B cell (primary cell): ENCODE measurements at regions not wholly inside any gene's neighbourhood (a gene's known extent, or its start where the extent isn't known, plus 50 kb on each side); places are given as distances from the start of the nearest gene placed in this dataset.
A peak's percentile ranks its signal among the peaks of the same experiment; 100 is the strongest.

Experiments
- ATAC-seq: fragments of 200-7000 bp; cut with Tn5 transposase; one replicate; pipeline ENCODE4 v1.10.0; 2021; ENCODE audit warnings: low read depth, mild to moderate bottlenecking, moderate number of reproducible peaks, moderate library complexity
- CTCF ChIA-PET: fragments of 350-600 bp; sonication (Branson Sonifier 250); formaldehyde crosslinking; loops from one replicate; lab custom pipeline; 2021; ENCODE audit warnings: antibody characterized with exemption, inconsistent platforms; lab: Charles Lee
- POLR2A ChIA-PET: fragments of 350-600 bp; sonication (Branson Sonifier 250); formaldehyde crosslinking; loops from one replicate; lab custom pipeline; 2021; ENCODE audit warnings: antibody characterized with exemption; lab: Charles Lee
- DNase-seq: peaks from one replicate; pipeline ENCODE4 v3.0.0; 2013
- H2AFZ ChIP-seq: 2 replicates; pipeline ENCODE4 v1.6.1; 2012; ENCODE audit warnings: mild to moderate bottlenecking, low read depth, low read length; ENCODE audit not compliant: insufficient read depth, poor library complexity, severe bottlenecking
- H3K27ac ChIP-seq, 2 donors: 1 replicate in 1 of 2; 2 replicates in 1 of 2; pipeline ENCODE4 v1.5.1; 2012 to 2013; ENCODE audit warnings: low read length in 2 of 2, mild to moderate bottlenecking in 2 of 2, moderate library complexity in 1 of 2
- H3K27me3 ChIP-seq, 4 experiments: fragments of 200-600 bp in 1 of 4; sonication (generic) in 1 of 4; replicated peaks in 1 of 4; 1 replicate in 2 of 4; 2 replicates in 2 of 4; pipeline versions ENCODE4 v1.6.1 to v1.7.0; 2013 to 2016; ENCODE audit warnings: low read length in 3 of 4, mild to moderate bottlenecking in 2 of 4, mixed read lengths in 1 of 4, moderate library complexity in 1 of 4; ENCODE audit not compliant: insufficient read depth in 4 of 4, control insufficient read depth in 3 of 4; ENCODE audit errors: control extremely low read depth in 1 of 4
- H3K36me3 ChIP-seq, 2 experiments: replicated peaks in 1 of 2; 1 replicate in 1 of 2; 2 replicates in 1 of 2; pipeline versions ENCODE4 v1.6.1 to v1.7.1; 2013; ENCODE audit warnings: low read length in 1 of 2; ENCODE audit not compliant: insufficient read depth in 2 of 2, control insufficient read depth in 1 of 2; ENCODE audit errors: control extremely low read depth in 1 of 2, extremely low read depth in 1 of 2
- H3K4me1 ChIP-seq, 2 donors: fragments of 200-600 bp in 1 of 2; sonication (generic) in 1 of 2; 1 replicate in 1 of 2; 2 replicates in 1 of 2; pipeline versions ENCODE4 v1.5.1 to v1.6.1; 2013 to 2017; ENCODE audit warnings: low read length in 2 of 2; ENCODE audit not compliant: control insufficient read depth in 2 of 2, insufficient read depth in 2 of 2
- H3K4me2 ChIP-seq: replicated peaks from 2 replicates; pipeline ENCODE3; 2012; ENCODE audit warnings: mild to moderate bottlenecking, low read depth, low read length; ENCODE audit not compliant: poor library complexity, severe bottlenecking
- H3K4me3 ChIP-seq, 5 experiments: fragments of 200-600 bp in 1 of 5; sonication (generic) in 1 of 5; 1 replicate in 3 of 5; 2 replicates in 2 of 5; pipeline versions ENCODE4 v1.5.1 to v1.7.0; 2011 to 2016; ENCODE audit warnings: low read length in 4 of 5, mild to moderate bottlenecking in 4 of 5, low read depth in 2 of 5, control low read depth in 1 of 5, moderate library complexity in 1 of 5; ENCODE audit not compliant: insufficient read depth in 1 of 5; ENCODE audit errors: control extremely low read depth in 1 of 5, extremely low read depth in 1 of 5
- H3K79me2 ChIP-seq: fragments of 200-600 bp; sonication (generic); one replicate; pipeline ENCODE4 v1.6.0; 2016; ENCODE audit warnings: low read length; ENCODE audit not compliant: control insufficient read depth, insufficient read depth
- H3K9ac ChIP-seq: fragments of 200-600 bp; sonication (generic); 2 replicates; pipeline ENCODE4 v1.6.1; 2017; ENCODE audit warnings: mild to moderate bottlenecking, low read length, moderate library complexity
- H3K9me3 ChIP-seq, 3 donors: one replicate each; pipeline versions ENCODE4 v1.6.1 to v1.7.1; 2013; ENCODE audit warnings: low read length in 2 of 3; ENCODE audit not compliant: control insufficient read depth in 2 of 3, insufficient read depth in 1 of 3; ENCODE audit errors: control extremely low read depth in 1 of 3
- H4K20me1 ChIP-seq: 2 replicates; pipeline ENCODE4 v1.6.0; 2012; ENCODE audit warnings: mild to moderate bottlenecking, low read length; ENCODE audit not compliant: insufficient read depth, control insufficient read depth, poor library complexity, severe bottlenecking
- H3K27ac Mint-ChIP-seq: one replicate; pipeline ENCODE4 v1.8.0; 2021; ENCODE audit warnings: mixed read lengths
- H3K27me3 Mint-ChIP-seq: one replicate; pipeline ENCODE4 v1.8.0; 2021; ENCODE audit warnings: mixed read lengths
- H3K4me1 Mint-ChIP-seq: one replicate; pipeline ENCODE4 v1.8.0; 2021; ENCODE audit warnings: mixed read lengths
- H3K4me3 Mint-ChIP-seq: one replicate; pipeline ENCODE4 v1.8.0; 2021; ENCODE audit warnings: mixed read lengths
- H3K9me3 Mint-ChIP-seq: one replicate; pipeline ENCODE4 v1.8.0; 2022; ENCODE audit warnings: mixed read lengths; ENCODE audit not compliant: insufficient read depth
- CTCF ChIP-seq: fragments of 200-600 bp; IDR thresholded peaks from one replicate; pipeline ENCODE4 v1.8.0; 2022; ENCODE audit warnings: antibody characterized with exemption, mild to moderate bottlenecking
- EZH2 ChIP-seq: IDR thresholded peaks from 2 replicates; pipeline ENCODE4 v1.6.1; 2012; ENCODE audit warnings: borderline replicate concordance, low read depth, mild to moderate bottlenecking, moderate library complexity, low read length; ENCODE audit not compliant: insufficient read depth, poor library complexity, severe bottlenecking
- WGBS: methylation state at CpG from one replicate; pipeline ENCODE4 v1.1.5; 2013; ENCODE audit warnings: missing lambda C conversion rate; ENCODE audit not compliant: insufficient coverage; 5-methylcytosine and 5-hydroxymethylcytosine counted together
- intact Hi-C: fragments of 100-400 bp; cut with micrococcal nuclease; formaldehyde crosslinking; loops from one replicate; pipeline ENCODE4 v1.10.0; 2022

- TF ChIP-seq CTCF = no peak
- TF ChIP-seq EZH2 = no peak
- Mint-ChIP-seq H3K4me1 (peaks cover 17% of the 10 kb centered on the region), H3K4me3 (no peak overlapping the region), H3K9me3 (no peaks in the 10 kb centered on the region), H3K27me3 (no peaks in the 10 kb centered on the region), H3K27ac (no peak overlapping the region)
- Histone ChIP-seq H2AFZ (no peak overlapping the region), H3K4me3 (no peak overlapping the region), H3K4me1 (peaks cover 29 to 30% of the 10 kb centered on the region in 2 donors), H3K27ac (no peak overlapping the region), H3K27me3 (no peaks in the 10 kb centered on the region), H4K20me1 (no peaks in the 10 kb centered on the region), H3K4me2 (peak overlapping the region; percentile 69), H3K36me3 (no peaks in the 10 kb centered on the region), H3K9ac (no peak overlapping the region), H3K9me3 (no peaks in the 10 kb centered on the region), H3K79me2 (no peaks in the 10 kb centered on the region)
- no CpG with 5 or more reads among the region's 1 CpG for WGBS
- ATAC-seq (no peak), DNase-seq (peak; percentile 29)
- intact Hi-C loops = loop anchor here (5.0 to 10.0 kb wide), 3 partner anchors 59 to 398 kb away; no protein-coding TSS in a partner anchor
- CTCF ChIA-PET = interaction anchor here (0.9 kb wide), 1 partner anchor 176 kb away, joined by 3 read pairs; no protein-coding TSS in a partner anchor
- POLR2A ChIA-PET = no interaction called here
These were observed 176.7 kb upstream of the ZNF608 start for GRCh38 chr5:124923131-124923530.

GRCh38 chr5:124924729-124925128 lies 178.3 kb upstream of the ZNF608 start:
- DNase-seq (no peak), ATAC-seq (no peak)
- WGBS = 86% methylated on average over 1 of the region's 1 CpG
- Mint-ChIP-seq H3K4me3 (no peak overlapping the region), H3K27ac (no peak overlapping the region), H3K4me1 (peaks cover 8% of the 10 kb centered on the region), H3K27me3 (no peaks in the 10 kb centered on the region), H3K9me3 (no peaks in the 10 kb centered on the region)
- H2AFZ ChIP-seq = no peak overlapping the region
- H3K4me3 ChIP-seq = no peak overlapping the region
- H3K4me2 ChIP-seq = no peak overlapping the region
- no peaks in the 10 kb centered on the region for H3K27me3 ChIP-seq
- H4K20me1 ChIP-seq = no peaks in the 10 kb centered on the region
- H3K36me3 ChIP-seq = no peaks in the 10 kb centered on the region
- no peak overlapping the region for H3K27ac ChIP-seq
- ChIA-PET CTCF (no interaction called here), POLR2A (no interaction called here)
- TF ChIP-seq CTCF (no peak), EZH2 (no peak)
- intact Hi-C loops = loop anchor here (5.0 to 10.0 kb wide), 3 partner anchors 58 to 400 kb away; no protein-coding TSS in a partner anchor
- H3K9me3 ChIP-seq = no peaks in the 10 kb centered on the region
- no peak overlapping the region for H3K9ac ChIP-seq
- H3K4me1 ChIP-seq = peaks cover 29 to 30% of the 10 kb centered on the region in 2 donors
- H3K79me2 ChIP-seq = no peaks in the 10 kb centered on the region
